RWPE2 (cell line): ENCODE measurements at regions not wholly inside any gene's neighbourhood (a gene's known extent, or its start where the extent isn't known, plus 50 kb on each side); places are given as distances from the start of the nearest gene placed in this dataset.

Experiments
- ATAC-seq: fragments of 200-7000 bp; cut with Tn5 transposase; 3 replicates; pipeline ENCODE4 v1.9.1; 2021; ENCODE audit warnings: low read depth
- DNase-seq: peaks from one replicate; pipeline ENCODE4 v3.0.0-alpha.2; 2020; ENCODE audit warnings: low spot score
- H3K27ac ChIP-seq: fragments of 450-650 bp; 2 replicates; pipeline ENCODE4 v1.5.1; 2017; ENCODE audit warnings: mild to moderate bottlenecking; ENCODE audit not compliant: poor library complexity, severe bottlenecking
- H3K27me3 ChIP-seq: fragments of 250-450 bp; sonication (Bioruptor Pico); 2 replicates; pipeline ENCODE4 v1.5.1; 2021; ENCODE audit warnings: mild to moderate bottlenecking, moderate library complexity; ENCODE audit not compliant: insufficient read depth, poor library complexity, severe bottlenecking
- H3K36me3 ChIP-seq: fragments of 250-450 bp; sonication (Bioruptor Pico); 2 replicates; pipeline ENCODE4 v1.5.1; 2020; ENCODE audit warnings: low read depth, mild to moderate bottlenecking, moderate library complexity
- H3K4me1 ChIP-seq: fragments of 250-450 bp; sonication (Bioruptor Pico); 2 replicates; pipeline ENCODE4 v1.5.1; 2021; ENCODE audit warnings: mild to moderate bottlenecking, moderate library complexity; ENCODE audit not compliant: insufficient read depth, poor library complexity, severe bottlenecking
- H3K4me3 ChIP-seq: fragments of 250-450 bp; sonication (Bioruptor Pico); 2 replicates; pipeline ENCODE4 v1.5.1; 2021; ENCODE audit warnings: mild to moderate bottlenecking, moderate library complexity; ENCODE audit not compliant: severe bottlenecking
- H3K9me3 ChIP-seq: fragments of 250-450 bp; sonication (Bioruptor Pico); 2 replicates; pipeline ENCODE4 v1.5.1; 2021; ENCODE audit warnings: mild to moderate bottlenecking, moderate library complexity; ENCODE audit not compliant: severe bottlenecking
- TF ChIP-seq, protein P1 (sequence below): fragments of 450-650 bp; IDR thresholded peaks from one replicate; pipeline ENCODE4 v1.5.1; 2017; ENCODE audit warnings: mild to moderate bottlenecking, moderate library complexity; ENCODE audit not compliant: poor library complexity, severe bottlenecking

DNA sequence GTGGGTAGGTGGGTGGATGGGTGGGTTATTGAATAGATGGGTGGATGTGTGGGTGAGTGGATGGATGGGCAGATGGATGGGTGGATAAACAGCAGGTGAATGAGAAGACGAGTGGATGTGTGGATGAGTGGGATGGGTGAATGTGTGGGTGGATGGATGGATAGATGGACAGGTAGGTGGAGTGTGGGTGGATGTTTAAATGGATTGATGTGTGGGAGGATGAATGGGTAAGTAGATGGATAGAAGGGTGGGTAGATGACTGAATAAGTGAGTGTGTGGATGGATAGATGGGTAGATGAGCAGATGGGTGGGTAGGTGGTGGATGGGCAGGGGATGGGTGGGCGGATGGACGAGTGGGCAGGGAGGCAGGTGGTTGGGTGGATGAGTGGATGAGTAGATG, 397.6 kb upstream of the IRX4 start:
- DNase-seq = no peak
- Histone ChIP-seq H3K27me3 (no peaks in the 10 kb centered on the region), H3K4me3 (no peak overlapping the region), H3K27ac (no peak overlapping the region), H3K4me1 (no peaks in the 10 kb centered on the region), H3K9me3 (no peaks in the 10 kb centered on the region), H3K36me3 (no peaks in the 10 kb centered on the region)
- ATAC-seq = no peak
- TF ChIP-seq, protein P1, sequence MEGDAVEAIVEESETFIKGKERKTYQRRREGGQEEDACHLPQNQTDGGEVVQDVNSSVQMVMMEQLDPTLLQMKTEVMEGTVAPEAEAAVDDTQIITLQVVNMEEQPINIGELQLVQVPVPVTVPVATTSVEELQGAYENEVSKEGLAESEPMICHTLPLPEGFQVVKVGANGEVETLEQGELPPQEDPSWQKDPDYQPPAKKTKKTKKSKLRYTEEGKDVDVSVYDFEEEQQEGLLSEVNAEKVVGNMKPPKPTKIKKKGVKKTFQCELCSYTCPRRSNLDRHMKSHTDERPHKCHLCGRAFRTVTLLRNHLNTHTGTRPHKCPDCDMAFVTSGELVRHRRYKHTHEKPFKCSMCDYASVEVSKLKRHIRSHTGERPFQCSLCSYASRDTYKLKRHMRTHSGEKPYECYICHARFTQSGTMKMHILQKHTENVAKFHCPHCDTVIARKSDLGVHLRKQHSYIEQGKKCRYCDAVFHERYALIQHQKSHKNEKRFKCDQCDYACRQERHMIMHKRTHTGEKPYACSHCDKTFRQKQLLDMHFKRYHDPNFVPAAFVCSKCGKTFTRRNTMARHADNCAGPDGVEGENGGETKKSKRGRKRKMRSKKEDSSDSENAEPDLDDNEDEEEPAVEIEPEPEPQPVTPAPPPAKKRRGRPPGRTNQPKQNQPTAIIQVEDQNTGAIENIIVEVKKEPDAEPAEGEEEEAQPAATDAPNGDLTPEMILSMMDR = no peak

DNA sequence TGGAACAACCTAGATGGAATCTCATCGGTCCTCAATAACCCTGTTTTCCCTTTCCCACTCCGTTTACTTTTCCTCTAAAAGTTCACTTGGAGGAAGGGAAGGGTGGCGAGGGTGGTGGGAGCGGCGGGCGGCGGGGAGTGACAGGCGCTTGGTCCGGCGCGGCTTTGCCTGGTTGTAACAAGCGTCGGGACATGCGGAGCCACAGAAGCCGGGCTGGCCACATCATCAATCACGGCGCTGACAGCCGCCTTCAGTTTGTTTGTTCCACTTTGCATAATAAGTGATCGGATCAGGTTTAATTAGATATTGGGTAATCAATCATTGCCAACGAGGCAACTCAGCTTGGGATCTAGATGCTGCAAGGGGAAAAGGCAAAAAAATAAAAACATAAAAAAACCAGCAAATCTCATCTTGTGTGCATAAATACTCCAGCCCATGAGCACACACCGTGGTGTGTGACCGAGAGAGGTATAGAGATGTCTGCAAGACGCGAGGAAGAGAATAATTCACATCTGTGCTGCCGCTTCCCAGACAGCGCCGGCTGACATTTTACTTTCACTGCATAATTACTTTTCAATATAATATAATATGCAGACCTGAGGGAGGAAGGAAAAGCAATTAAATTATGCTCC, 396.2 kb upstream of the IRX4 start:
- ATAC-seq = no peak
- TF ChIP-seq, protein P1 = no peak
- DNase-seq = no peak
- Histone ChIP-seq H3K4me3 (no peak overlapping the region), H3K27ac (no peak overlapping the region), H3K36me3 (no peaks in the 10 kb centered on the region), H3K27me3 (peaks cover 10% of the 10 kb centered on the region), H3K4me1 (no peaks in the 10 kb centered on the region), H3K9me3 (peaks cover 3% of the 10 kb centered on the region)

DNA sequence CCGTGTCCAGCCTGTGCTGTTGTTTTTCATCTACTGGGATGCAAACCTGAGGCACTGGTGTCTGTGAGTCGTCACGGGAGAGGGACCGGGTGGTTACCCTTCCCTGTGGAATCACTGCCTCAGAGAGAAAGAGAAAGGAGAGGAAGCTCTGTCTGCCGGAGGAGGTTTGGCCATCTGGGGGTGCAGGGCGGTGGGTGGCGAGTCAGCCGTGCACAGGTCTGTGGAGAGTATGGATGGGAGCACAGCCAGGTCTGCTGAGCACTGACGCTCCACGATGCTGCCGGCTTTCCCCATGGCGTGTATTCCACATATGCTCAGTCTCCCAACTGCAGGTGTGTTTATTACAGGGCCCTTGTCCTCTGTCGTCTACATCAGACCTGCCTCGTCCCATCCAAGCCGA, 395.2 kb upstream of the IRX4 start:
- DNase-seq = no peak
- peaks cover 3% of the 10 kb centered on the region for H3K9me3 ChIP-seq
- H3K4me1 ChIP-seq = no peaks in the 10 kb centered on the region
- peaks cover 13% of the 10 kb centered on the region for H3K27me3 ChIP-seq
- TF ChIP-seq, protein P1 = no peak
- no peak overlapping the region for H3K27ac ChIP-seq
- H3K4me3 ChIP-seq = no peak overlapping the region
- no peaks in the 10 kb centered on the region for H3K36me3 ChIP-seq
- no peak for ATAC-seq

DNA sequence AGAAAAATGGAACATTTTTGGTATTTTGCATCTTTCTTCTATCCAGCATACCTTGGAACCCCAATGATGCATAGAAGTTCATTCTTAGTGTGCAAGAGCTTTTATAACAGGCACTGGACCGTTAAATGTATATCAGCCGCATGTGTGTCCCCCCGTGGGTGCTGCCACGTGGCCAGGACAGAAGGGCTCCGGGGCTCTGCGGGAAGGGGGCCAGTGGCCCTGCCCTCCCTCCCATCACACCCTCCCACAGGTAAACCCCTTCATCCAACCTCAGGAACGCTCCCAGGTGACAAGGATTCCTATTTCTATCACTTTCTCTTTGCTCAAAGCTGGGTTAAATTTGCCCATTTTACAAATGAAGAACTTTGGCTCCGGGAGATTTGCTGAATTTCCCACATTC, 393.4 kb upstream of the IRX4 start:
- Histone ChIP-seq H3K4me3 (no peak overlapping the region), H3K9me3 (peaks cover 3% of the 10 kb centered on the region), H3K27ac (no peak overlapping the region), H3K27me3 (peaks cover 25% of the 10 kb centered on the region), H3K36me3 (no peaks in the 10 kb centered on the region), H3K4me1 (no peaks in the 10 kb centered on the region)
- DNase-seq (no peak), ATAC-seq (no peak)
- TF ChIP-seq, protein P1 = no peak

DNA sequence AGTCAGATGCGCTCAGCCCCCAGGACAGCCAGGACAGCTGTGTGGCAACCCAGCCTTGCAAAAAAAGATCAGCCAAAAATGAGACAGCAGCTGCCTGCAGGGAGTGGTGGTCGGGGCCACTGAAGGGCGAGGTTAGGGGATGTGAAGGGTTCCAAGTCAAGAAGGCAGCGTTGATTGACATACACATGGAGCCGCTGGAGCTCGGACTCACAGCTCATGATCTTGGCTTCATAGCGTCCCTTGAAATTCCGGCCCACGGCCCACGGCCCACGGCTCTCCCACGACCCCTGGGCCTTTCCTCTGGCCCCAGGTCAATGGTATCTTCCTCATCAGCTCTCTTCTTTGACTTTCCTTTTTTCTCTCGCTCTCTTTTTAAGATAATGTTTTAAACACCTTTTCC, 390.0 kb upstream of the IRX4 start:
- ATAC-seq (no peak), DNase-seq (no peak)
- no peaks in the 10 kb centered on the region for H3K4me1 ChIP-seq
- H3K27me3 ChIP-seq = peaks cover 44% of the 10 kb centered on the region
- peaks cover 3% of the 10 kb centered on the region for H3K9me3 ChIP-seq
- no peak overlapping the region for H3K4me3 ChIP-seq
- no peak overlapping the region for H3K27ac ChIP-seq
- H3K36me3 ChIP-seq = no peaks in the 10 kb centered on the region
- TF ChIP-seq, protein P1 = no peak
